Choroid plexus epithelial cell (primary cell): ENCODE measurements at regions not wholly inside any gene's neighbourhood (a gene's known extent, or its start where the extent isn't known, plus 50 kb on each side); places are given as distances from the start of the nearest gene placed in this dataset.

Source experiments
- DNase-seq: peaks from one replicate; pipeline ENCODE4 v3.0.0-alpha.2; 2010; ENCODE audit warnings: low read depth
- H3K4me3 ChIP-seq: 2 replicates; pipeline ENCODE4 v1.5.1; 2011; ENCODE audit warnings: low read depth, mild to moderate bottlenecking, control low read depth, low read length, moderate library complexity
- TF ChIP-seq, protein P1 (sequence below): conservative IDR thresholded peaks from 2 replicates; pipeline ENCODE4 v1.5.1; 2011; ENCODE audit warnings: low read depth, mild to moderate bottlenecking, control low read depth, inconsistent platforms, low read length, moderate library complexity

DNA sequence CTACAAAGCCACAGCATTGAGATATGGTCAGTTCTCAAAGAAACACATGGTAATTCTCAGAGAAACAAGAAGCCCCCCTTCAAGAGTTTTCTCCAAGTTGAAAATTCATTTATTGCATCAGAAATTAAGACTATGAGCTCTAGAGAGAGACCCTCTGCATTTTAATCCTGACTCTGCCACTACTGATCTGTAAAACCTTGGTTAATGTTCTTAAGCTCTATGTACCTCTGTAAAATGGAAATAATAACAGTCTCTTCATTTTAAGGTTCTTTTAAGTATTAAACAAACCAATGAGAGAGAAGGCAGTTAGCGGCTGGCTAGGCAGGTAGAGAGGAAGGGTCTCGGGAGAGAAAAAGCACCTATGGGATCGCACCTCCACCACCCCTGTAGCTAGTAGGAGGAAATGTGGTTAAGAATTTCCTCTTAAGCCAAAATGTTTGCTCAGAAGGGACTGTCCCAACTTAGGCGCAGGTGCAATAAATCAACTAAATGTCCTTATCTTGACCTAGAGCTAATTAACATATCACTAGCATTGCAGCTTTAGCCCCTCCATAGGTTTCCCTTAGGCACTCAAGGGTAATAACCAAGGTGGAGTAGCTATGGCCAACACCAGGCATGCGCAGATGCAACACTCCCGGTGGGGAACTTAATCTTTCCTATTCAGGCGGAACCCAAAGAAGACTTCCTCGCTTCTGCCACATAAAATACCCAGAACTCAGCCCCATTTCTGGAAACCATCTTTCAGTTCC is 1685.4 kb downstream of the MRPL39 start:
- TF ChIP-seq, protein P1, sequence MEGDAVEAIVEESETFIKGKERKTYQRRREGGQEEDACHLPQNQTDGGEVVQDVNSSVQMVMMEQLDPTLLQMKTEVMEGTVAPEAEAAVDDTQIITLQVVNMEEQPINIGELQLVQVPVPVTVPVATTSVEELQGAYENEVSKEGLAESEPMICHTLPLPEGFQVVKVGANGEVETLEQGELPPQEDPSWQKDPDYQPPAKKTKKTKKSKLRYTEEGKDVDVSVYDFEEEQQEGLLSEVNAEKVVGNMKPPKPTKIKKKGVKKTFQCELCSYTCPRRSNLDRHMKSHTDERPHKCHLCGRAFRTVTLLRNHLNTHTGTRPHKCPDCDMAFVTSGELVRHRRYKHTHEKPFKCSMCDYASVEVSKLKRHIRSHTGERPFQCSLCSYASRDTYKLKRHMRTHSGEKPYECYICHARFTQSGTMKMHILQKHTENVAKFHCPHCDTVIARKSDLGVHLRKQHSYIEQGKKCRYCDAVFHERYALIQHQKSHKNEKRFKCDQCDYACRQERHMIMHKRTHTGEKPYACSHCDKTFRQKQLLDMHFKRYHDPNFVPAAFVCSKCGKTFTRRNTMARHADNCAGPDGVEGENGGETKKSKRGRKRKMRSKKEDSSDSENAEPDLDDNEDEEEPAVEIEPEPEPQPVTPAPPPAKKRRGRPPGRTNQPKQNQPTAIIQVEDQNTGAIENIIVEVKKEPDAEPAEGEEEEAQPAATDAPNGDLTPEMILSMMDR: no peak
- no peak for DNase-seq
- no peak overlapping the region for H3K4me3 ChIP-seq

DNA sequence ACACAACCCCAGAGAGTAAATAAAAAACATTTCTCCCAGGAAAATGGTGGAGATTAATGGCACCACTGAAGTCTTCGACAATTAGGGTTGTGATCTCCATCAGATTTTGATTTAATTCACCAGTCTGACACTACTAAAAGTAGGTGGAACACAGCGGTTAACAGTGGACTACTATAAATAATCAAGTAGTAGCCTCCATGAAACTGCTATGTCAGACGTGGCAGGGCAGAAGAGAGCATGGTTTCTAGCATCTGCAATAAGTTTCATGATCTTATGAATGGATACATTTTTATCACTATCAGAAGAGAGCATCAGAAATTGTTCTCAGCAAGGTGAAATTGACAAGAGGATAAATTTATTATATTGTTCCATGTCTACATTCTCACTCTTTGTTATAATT is 1706.6 kb downstream of the MRPL39 start:
- DNase-seq: no peak
- no peak overlapping the region for H3K4me3 ChIP-seq
- TF ChIP-seq, protein P1: no peak

- no peak overlapping the region for H3K4me3 ChIP-seq
- TF ChIP-seq, protein P1: no peak
- no peak for DNase-seq
Observed at GRCh38 chr21:23899561-23899960, 1707.7 kb downstream of the MRPL39 start.

GRCh38 chr21:23890652-23891051 is 1716.6 kb downstream of the MRPL39 start:
- TF ChIP-seq, protein P1: no peak
- H3K4me3 ChIP-seq: no peak overlapping the region

DNA sequence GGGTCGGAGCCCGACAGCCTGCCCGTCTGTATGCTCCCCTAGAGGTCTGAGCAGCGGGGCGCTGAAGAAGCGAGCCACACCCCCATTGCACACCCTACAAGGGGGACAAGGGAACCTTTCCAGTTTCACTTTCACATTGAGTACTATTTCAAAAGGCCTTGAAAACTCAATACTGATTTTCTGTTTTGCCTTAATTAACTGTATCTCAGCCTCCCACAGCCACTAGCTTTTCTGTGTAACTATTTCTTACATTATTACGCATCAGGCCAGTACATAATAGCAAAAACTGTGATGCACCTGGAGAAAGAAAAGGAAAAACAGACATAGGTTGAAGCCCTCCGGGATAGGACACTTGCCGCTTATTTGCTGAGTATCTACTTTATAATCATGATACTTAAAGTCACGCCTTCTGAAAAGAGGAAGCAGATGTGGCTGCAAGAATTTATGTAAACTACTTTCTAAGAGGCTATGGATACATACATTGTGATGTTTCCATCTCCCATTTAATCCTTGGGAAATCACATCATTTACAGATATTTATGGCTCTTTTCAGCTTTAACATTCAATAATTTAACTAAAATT is 1719.5 kb downstream of the MRPL39 start:
- DNase-seq: no peak
- TF ChIP-seq, protein P1: no peak
- H3K4me3 ChIP-seq: no peak overlapping the region

More at GRCh38 chr21:23890652-23891051, 1716.6 kb downstream of the MRPL39 start:
- DNase-seq: no peak

DNA sequence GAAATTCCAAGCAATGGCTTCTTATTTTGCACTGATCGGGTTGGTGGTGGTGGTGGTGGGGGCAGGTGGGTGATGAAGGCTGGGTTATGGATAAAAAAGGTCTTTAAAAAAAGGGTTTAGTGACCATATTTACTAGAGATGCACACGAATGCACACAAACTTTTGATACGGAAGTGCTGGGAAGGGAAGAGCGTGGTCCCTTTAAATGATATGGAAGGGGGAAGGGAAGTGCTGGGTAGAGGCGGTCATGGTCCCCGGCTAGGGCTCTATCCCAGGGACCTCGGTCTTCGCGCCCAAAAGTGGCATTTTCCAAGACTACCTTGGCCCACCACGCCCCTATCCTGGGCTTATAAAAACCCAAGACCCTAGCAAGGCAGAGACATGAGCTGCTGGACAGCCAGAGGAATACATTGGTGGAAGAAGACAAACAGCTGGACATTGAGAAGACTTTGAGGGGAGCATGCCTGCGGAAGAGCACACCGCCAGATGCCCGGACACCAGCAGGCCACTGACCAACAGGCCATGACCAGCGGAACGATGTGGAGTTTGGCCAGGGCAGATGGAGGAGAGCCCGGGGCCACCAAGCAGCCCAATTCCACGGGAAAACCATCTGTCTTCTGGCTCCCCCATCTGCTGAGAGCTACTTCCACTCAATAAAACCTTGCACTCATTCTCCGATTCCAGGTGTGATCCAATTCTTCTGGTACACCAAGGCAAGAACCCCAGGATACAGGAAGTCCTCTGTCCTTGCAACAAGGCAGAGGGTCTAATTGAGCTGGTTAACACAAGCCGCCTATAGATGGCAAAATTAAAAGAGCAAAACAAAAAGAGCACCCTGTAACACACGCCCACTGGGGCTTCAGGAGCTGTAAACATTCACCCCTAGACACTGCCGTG is 1720.2 kb downstream of the MRPL39 start:
- no peak overlapping the region for H3K4me3 ChIP-seq
- no peak for DNase-seq
- TF ChIP-seq, protein P1: no peak
